GDM1 (cell line): ENCODE measurements at regions not wholly inside any gene's neighbourhood (a gene's known extent, or its start where the extent isn't known, plus 50 kb on each side); places are given as distances from the start of the nearest gene placed in this dataset.
"Not testable (repeated sequence)": the region's sequence is repeated elsewhere in the genome, so short reads cannot be mapped to it uniquely, and the experiment has no call there.

Experiments
- DNase-seq: peaks from one replicate; lab custom pipeline; 2025; lab: John Stamatoyannopoulos, UW

DNA sequence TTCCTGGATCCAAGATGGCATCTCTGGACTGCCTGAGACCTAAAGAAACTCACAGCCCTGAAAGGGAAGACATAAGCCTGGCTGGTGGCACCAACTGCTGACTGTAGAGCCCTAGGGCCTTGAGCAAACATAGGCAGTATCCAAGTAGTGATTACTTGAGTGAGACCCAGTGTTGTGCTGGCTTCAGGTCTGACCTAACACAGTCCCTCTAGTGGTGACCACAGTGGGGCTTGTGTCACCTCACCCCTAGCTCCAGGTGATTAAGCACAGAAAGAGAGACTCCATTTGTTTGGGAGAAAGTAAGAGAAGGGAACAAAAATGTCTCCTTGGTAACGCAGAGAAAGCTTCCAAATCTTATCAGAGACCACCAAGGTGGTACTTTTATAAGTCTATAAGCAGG is 496.3 kb upstream of the HTR2C start:
- DNase-seq: no peak

DNA sequence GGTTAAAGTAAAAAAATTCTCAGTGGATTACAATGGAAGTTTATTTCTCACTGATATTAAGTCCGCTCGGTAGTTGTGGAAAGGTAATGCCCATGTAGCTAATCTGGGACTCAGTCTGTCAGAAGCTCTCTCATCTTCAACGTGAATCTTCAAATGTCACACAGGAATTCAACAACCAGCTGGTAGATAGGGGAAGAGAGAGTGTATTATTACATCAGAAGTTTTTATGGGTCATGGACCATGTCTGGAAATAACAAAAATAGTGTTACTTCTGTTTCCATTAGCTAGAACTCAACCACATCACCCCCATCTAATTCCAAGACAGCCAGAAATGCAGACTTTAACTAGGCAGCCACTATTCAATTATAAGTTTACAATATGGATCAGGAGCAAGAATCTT is 506.1 kb upstream of the HTR2C start:
- DNase-seq: no peak

DNA sequence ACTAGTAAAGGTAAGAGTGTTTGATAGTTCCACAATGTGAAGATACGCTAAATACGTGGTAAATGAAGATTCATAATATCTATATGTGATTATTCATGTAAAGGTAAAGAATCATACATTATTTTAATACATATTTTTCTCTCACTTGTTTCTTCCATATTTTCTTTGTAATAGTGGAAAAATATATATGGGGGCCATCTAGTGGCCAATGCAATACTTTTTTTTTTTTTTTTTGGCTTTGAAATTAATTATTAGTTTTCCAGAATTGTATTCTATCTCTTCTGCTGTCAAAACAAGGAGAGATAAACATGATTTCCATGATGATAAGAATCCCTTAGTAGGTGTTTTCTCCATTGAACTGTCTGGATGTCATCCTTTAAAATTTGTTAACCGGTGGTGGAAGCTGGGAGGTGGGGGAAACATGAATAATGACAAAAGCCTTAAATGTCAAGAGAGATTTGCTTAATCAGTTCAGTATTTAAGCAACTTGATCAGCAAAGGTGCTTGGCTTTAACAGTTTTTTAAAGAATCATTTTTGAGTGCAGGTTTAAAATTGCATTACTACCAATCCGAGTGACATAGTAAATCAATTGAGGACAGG is 508.7 kb upstream of the HTR2C start:
- DNase-seq: no peak

DNA sequence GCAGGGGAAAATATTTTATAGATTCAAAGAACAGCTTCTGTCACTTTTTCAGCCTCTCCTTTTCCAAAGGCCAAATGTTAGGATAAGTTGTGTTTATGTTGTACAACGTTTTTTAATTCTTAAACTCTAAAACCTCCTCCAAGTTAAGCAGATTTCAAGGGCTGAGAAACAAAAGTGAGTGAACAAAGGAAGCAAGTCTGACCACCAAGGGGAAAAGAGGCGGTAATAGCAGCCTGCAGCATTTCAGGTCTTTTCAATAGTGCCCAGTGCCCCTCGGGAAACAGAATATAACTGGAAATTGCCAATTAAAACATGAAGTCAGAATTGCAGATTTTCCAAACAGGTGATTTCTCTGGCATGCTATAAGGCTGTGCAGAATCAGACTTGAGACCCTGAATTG is 510.0 kb upstream of the HTR2C start:
- DNase-seq: no peak

DNA sequence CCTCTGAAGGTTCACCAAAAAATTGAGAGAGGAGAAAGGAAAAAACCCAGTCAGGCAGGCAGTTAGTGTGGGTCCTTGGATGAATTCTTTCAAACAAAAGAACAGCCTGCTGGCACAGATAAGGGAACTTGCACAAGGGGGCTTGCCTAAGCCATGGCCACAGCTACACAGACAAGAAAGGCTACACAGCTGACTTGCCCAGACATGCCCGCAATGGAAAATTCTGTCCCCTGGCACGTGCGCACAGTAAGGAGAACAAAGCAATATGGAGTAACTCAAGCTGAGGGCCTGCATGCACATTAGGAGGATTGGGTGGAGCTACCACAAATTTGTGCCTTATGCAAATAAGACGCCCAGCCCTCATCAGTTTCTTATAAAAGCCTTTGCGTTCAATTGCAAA is 512.5 kb upstream of the HTR2C start:
- no peak for DNase-seq

DNA sequence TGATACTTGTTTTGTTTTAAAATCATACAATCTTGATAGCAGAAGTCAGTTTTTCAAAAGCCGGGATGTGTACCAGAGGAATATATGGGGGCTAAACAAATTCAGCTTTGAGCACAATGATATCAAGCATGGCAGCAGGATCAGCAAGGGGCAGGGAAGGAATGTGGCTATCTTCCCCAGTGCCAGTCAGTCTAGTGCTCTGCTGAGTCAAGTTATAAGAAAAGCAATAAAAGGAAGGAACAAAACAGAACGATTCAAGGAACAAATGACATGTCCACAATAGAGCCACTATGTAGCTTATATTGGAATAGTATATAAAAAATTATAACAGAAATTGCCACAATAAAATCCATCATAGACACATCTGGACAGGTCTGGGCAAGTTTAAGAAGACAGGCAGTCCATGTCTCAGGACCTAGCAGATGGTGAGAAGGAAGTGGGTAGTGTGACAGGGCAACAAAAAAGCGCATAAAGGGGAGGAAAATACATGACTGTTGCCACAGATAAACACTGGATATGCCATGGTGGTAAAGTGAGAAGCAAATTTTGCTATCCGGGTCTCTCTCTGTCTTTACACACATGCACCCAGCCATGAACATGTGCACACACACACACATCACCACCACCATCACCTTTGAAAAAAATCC is 518.2 kb upstream of the HTR2C start:
- DNase-seq: peak; percentile 34

DNA sequence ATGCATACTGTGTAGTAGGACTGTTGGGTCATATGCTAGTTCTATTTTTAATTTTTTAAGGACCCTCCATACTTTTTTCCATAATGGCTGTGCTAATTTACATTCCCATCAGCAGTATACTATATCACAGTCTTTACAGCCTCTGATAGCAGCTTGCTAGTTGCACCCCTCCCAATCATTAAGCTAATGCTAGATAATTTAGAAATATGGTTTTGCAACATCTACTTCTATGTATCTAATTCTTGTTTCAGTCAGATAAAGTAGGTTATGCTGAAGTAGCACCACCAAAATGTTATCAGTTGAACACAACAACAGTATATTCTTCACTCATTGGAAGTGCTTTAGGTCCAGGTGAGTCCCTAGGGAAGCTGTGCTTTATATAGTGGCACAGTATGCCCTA is 522.7 kb upstream of the HTR2C start:
- DNase-seq: no peak

DNA sequence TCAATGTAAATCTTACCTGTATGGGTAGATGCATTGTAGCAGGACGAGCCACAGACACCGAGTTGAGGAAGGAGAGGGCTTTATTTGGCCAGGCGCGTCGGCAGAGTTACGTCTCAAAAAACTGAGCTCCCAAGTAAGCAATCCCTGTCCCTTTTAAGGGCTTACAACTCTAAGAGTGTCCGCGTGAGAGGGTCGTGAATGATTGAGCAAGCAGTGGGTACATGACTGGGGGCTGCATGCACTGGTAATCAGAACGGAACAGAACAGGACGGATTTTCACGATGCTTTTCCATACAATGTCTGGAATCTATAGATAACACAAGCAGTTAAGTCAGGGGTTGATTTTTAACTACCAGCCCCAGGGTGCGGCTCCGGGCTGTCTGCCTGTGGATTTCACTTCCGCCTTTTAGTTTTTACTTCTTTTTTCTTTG is 524.9 kb upstream of the HTR2C start:
- no peak for DNase-seq

DNA sequence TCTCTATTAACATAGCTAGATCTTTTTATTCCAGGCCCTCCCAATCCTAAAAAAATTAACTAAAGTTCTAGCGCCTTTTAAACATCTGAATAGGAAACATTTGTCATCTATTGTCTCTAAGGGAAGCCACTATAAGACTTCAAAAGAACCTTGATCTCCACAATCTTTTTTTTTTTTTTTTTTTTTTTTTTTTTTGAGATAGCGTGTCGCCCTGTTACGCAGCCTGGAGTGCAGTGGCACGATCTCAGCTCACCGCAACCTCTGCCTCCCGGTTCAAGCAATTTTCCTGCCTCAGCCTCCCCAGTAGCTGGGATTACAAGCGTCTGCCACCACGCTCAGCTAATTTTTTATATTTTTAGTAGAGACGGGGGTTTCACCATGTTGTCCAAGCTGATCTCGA is 526.5 kb upstream of the HTR2C start:
- DNase-seq: not testable (repeated sequence)

DNA sequence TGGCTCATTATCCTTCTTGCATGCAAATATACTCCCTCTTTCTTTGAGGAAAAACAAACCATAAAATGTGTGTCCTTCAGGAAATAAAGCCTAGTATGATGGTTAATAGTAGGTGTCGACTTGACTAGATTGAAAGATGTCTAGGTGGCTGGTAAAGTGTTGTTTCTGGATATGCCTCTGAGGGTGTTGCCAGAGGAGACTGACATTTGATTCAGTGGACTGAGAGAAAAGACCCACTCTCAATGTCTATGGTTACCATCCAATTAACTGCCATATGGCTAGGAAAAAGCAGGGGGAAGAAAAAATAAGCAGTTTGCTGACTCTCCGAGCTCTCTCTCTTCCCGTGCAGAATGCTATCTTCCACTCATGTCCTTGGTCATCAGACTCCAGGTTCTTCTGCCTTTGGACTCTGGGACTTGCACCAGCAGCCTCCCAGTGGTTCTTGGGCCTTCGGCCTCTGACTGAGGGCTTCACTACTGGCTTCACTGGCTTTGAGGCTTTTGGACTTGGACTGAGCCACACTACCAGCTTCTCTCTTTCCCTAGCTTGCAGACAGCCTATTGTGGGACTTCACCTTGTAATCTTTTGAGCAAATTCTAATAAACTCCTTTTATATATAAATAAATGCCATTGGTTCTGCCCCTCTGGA is 532.1 kb upstream of the HTR2C start:
- no peak for DNase-seq

DNA sequence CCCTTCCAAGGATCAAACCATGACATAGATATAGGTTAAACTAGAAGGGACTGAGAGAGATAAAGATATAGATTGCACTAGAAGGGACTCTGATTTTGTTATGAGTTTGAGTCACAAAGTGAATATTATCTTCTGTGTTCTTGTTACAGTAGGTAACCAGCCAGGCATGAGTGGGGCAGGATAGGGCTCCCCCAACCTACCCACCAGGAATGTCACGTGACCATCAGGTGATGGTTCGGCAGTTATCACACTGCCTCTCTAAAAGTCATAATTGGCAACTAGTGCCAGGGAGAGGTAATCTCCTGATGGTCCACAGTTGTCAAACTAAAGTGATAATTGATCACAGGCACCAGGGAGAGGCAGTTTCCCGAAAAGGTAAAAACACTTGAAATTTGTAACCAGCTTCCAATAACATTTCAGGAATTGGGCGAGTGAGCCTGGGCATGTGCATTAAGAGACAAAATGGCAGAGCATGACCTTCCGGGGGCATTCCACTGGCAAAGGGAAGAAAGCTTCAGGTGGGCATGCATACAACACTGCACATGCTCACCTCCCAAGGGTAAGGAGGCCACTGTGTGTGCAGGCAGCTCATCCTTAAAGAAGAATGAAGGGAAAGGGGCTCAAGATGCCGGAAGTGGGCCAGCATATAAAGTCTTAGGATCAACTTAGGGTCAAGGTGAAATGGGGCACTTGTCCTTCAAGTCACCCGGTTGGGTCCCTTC is 533.6 kb upstream of the HTR2C start:
- no peak for DNase-seq

DNA sequence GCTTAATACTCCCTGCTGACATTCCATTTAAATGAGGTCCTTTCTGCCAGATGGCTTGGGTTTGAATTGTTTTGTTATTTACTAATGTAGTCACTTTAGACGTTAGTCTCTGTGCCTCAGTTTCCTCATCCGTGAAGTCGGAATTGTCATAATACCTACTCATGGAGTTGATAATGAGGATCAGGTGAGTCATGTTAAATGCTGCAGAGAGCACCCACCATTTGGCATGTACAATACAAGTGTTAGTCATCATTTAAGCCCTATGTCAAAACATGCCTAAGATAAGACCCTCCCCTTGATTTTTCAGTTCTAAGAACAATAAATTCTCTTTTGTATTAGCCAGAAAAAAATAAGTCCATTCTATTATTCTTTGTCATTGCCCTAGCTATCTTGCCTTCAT is 534.8 kb upstream of the HTR2C start:
- DNase-seq: no peak

DNA sequence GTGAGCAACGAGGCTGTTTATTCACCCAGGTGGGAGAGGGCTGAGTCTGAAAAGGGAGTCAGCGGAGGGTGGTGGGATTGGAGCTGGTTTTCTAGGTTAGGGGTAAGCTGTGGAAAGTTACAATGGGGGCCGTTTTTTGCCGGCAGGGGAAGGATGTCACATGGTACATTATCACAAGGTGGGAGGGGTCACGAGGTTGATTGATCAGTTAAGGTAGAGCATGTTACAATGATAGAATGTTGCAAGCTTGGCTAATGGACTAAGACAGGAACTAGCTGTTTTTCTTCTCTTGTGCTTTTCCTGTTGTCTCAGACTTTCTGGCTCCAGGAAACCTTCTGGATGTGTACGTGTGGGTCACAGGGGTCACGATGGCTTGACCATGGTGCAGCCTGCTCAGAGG is 536.3 kb upstream of the HTR2C start:
- no peak for DNase-seq

DNA sequence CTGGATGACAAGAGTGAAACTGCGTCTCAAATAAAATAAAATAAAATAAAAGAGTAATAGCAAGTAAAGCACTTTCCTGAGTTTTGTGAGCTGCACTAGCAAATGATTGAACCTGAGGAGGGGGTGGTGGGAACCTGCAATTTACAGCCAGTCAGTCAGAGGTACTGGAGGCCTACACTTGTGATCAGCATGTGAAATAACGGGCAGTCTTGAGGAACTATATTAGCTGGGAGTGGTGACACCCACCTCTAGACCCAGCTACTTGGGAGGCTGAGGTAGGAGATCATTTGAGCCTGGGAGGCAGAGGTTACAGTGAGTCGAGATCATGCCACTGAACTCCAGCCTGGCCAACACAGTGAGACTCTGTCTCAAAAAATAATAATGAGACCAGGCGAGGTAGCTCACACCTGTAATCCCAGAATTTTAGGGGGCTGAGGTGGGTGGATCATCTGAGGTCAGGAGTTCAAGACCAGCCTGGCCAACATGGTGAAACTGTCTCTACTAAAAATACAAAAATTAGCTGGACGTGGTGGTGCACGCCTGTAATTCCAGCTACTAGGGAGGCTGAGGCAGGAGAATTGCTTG is 537.1 kb upstream of the HTR2C start:
- no peak for DNase-seq

DNA sequence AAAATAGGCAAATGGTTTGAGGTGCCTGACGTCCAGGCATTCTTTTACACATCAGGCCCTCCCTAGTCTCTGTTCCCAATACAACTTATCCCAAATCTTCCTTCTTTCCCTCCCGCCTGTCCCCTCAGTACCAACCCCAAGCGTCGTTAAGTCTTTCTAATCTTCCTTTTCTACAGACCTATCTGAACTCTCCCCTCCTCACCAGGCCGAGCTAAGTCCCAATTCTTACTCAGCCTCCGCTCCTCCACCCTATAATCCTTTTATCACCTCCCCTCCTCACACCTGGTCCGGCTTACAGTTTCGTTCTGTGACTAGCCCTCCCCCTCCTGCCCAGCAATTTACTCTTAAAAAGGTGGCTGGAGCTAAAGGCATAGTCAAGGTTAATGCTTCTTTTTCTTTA is 542.4 kb upstream of the HTR2C start:
- not testable (repeated sequence) for DNase-seq

DNA sequence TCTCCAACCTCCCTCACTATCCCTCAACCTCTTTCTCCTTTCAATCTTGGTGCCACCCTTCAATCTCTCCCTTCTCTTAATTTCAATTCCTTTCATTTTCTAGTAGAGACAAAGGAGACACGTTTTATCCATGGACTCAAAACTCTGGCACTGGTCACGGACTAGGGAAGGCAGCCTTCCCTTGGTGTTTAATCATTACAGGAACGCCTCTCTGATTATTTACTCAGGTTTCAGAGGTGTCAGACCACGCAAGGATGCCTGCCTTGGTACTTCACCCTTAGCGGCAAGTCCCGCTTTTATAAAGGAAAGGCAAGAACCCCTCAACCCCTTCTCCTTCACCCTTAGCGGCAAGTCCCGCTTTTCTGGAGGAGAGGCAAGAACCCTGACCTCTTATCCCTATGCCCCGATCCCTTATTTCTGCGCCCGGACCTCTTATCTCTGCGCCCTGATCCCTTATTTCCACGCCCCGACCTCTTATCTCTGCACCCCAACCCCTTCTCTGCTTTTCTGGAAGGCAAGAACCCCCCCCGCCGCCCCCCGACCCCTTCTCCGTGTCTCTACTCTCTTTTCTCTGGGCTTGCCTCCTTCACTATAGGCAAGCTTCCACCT is 543.1 kb upstream of the HTR2C start:
- not testable (repeated sequence) for DNase-seq

DNA sequence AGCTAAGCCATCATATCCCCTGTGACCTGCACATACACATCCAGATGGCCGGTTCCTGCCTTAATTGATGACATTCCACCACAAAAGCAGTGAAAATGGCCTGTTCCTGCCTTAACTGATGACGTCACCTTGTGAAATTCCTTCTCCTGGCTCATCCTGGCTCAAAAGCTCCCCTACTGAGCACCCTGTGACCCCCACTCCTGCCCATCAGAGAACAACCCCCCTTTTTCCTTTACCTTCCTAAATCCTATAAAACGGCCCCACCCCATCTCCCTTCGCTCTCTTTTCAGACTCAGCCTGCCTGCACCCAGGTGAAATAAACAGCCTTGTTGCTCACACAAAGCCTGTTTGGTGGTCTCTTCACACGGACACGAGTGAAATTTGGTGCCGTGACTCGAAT is 543.8 kb upstream of the HTR2C start:
- not testable (repeated sequence) for DNase-seq

DNA sequence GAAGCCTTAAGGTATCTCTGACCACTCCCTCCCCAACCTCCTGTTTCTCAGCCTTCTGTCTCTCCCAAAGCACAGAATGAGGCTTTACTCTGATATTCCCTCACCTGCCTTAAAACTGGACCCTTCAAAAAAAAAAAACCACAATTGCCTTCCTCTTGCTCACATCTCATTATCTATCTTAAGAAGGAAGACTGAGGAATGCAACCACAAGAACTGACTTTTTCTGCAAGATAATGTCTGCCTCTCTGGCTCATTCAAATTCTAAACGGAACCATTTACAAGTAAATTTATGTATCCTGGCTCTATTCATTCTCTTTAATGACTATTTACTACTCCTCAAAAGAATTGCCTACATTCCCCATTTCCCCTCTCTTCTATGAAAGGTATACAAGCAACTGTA is 545.5 kb upstream of the HTR2C start:
- no peak for DNase-seq

DNA sequence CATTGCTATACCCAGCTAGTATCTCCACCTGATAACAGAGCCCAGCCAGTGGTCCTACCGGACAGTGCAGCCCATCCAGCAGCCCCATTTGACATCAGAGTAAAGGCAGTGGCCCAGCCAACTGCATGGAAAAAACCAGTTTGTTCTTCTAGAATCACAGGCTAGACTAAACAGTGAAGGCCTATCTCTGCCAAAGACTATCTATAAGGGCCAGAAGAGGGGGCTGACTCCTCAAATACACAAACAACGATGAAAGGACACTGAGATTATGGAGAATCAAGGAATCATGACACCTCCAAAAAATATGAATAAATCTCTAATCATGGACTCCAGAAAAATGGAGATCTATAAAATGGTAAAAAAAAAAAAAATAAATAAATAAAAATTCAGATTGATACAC is 546.4 kb upstream of the HTR2C start:
- no peak for DNase-seq

DNA sequence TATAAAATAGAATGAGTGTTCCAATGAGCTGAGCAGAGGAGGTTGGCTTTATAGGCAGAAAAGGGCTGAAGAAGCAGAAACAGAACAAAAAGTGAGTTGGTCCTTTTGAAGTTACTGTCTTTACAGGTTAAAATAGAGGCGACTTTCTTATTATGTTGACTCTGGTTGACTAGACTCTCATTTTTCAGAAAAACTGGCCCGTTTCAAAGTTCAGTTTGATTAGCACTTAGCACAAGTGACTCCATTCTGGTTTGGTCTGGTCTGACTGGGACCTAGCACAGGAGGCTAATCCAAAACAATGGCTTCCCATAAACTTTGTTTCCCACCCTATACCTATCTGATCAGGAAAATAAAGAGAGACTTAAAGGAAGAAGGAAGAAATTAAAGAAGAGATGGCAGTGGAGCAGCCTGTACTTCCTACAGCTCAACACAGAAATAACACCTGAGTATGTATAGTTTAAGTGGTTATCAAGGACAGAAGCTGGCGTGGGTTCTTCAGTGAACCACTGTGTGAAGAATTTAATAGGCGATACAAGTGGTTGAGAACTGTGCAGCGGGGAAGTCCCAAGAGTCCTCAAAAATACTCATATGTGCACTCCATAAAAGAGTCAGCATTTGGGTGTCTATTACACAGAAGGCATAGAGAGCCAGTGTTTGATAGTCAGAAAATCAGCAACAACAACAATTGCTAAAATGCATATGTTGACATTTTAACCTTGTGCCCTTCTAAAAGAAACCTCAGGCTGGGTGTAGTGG is 554.8 kb upstream of the HTR2C start:
- DNase-seq: no peak

DNA sequence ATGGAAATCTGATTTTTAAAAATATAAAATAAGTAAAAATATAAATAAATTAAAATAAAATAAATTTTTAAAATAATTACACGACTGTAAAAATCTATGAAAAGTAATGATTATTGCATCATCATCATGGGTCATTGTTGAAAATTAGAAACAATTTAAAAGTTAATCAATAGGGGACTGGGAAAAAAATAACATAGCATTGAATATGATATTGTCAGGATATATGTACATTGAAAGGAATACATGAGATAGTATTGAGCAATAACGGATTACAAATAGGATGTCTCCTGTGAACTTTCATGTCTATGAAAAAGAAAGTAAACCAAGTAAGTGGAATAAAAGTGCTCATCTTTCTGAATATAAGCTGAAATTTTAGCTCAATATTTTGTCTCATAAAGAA is 566.8 kb upstream of the HTR2C start:
- DNase-seq: no peak

DNA sequence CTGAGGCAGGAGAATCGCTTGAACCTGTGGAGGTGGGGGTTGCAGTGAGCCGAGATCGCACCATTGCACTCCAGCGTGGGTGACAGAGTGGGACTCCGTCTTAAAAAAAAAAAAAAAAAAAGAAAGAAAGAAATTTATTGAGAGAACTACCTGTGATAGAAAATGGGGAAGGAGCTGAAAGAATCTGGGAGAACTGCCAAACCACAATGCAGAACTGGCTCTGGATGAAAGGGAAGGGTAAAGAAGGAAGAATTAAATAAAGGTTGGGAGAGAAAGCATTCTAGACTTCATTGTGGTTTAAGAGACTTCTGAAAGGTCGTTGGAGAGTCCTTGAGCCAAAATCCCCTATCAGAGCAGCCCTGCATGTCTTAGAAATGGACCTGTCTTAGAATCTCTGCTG is 567.9 kb upstream of the HTR2C start:
- DNase-seq: no peak
